HG03558 (cell line): ENCODE measurements at regions not wholly inside any gene's neighbourhood (a gene's known extent, or its start where the extent isn't known, plus 50 kb on each side); places are given as distances from the start of the nearest gene placed in this dataset.
"Not testable (repeated sequence)": the region's sequence is repeated elsewhere in the genome, so short reads cannot be mapped to it uniquely, and the experiment has no call there.

Experiments used
- ATAC-seq: cut with Tn5 transposase; IDR thresholded peaks from one replicate; pipeline ENCODE4 v1.9.1; 2021; ENCODE audit warnings: moderate number of reproducible peaks; ENCODE audit not compliant: unreplicated experiment; ENCODE audit errors: extremely low read depth

DNA sequence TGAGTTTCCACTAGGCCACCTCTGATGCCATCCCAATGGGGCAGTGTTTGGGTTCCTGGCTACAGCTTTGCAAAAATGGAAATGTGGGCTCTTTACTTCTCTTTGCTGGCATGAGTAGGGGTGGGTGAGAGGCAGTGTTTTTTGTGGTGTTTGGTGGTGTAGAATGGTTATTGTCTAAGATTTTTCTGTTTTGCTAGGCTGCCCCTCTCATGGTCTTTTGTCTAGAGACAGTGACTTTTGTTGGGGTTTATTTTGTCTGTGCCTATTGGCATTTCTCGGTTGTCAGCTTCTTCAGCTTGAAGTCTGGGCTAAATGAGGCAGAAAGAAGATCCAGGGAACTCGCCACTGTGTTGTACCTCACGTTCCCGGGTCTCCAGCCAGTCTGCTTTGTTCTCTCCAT, 112.1 kb downstream of the CENPF start:
- ATAC-seq, result no peak

DNA sequence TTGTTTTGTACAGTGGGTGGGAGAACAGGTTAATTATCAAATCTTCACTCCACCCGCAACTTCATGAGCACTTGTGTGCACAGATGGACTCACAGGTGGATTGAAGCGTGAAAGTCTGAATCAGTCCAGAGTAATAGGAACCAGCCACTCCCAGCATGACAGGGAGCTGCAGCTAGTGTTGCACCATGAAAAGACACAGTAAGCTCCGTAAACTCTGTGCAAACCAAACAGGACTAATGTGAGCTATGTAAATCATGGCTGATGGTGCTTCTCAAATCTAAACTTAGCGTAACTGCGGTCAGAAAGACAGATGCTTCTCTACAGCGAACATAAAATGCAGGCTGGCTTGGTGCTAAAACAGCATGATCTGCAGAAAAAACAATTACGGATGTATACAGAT, 114.4 kb downstream of the CENPF start:
- no peak for ATAC-seq

DNA sequence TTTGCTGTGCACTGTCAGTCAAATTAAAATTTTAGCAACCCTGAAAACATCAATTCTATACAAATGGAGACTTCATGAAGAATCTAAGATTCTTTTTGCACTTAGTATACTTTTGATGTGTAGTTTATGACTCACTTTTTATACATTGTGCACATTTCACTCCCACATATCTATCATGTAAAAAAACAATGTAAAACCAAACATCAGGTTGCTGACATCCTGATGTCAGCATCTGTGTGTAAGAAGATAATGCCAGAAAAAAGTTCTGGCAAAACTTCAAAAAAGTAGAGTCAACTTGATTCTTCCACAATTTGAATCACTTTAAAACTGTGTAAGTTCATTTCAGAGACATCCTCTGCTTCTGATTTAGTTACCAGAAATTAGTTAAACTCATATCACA, 115.7 kb downstream of the CENPF start:
- no peak for ATAC-seq

DNA sequence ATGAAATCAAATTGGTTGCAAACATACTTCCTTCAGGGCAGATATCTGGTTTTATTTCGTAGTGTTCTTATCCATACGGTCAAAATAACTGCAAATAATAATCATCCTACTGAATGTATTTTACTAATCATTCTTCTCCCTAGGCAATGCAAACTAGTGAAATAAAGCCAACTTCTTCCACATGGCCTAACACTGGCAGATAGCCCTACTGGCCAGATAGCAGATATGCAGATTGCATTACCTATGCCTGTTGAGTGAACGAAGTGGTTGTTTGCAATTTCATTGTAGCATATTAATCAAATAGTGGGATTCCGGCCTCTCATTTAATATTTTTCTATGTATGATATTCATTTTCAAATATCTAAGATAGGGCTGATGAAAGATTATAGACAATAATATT, 116.2 kb downstream of the CENPF start:
- ATAC-seq, result no peak

DNA sequence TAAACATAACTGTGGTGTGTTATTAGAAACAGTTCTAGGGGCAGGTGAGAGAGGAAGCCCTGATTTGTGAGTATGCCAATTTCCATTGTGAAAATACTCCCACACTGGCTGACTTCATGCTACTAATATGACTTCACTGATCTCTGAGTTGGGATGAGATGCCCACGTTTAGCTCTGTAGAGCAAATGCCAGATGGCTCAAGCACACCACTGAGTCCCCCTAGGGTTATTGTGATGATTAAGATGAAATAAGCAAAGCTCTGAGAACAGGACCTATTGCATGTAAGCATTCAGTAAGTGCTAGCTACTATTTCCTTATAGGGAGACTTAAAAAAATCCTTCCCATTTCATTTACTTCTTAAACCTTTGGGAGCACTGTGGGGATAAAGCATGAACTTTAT, 117.6 kb downstream of the CENPF start:
- no peak for ATAC-seq

DNA sequence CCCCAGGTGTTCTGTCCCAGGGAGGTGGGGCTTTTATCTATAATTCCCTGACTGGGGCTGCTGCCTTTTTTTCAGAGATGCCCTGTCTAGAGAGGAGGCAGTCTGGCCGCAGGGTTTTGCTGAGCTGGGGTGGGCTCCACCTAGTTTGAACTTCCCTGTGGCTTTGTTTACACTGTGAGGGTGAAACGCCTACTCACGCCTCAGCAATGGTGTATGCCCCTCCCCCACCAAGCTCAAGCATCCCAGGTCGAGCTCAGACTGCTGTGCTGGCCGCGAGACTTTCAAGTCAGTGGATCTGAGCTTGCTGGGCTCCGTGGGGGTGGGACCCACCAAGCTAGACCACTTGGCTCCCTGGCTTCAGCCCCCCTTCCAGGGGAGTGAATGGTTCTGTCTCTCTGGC, 124.3 kb downstream of the CENPF start:
- ATAC-seq, result no peak

DNA sequence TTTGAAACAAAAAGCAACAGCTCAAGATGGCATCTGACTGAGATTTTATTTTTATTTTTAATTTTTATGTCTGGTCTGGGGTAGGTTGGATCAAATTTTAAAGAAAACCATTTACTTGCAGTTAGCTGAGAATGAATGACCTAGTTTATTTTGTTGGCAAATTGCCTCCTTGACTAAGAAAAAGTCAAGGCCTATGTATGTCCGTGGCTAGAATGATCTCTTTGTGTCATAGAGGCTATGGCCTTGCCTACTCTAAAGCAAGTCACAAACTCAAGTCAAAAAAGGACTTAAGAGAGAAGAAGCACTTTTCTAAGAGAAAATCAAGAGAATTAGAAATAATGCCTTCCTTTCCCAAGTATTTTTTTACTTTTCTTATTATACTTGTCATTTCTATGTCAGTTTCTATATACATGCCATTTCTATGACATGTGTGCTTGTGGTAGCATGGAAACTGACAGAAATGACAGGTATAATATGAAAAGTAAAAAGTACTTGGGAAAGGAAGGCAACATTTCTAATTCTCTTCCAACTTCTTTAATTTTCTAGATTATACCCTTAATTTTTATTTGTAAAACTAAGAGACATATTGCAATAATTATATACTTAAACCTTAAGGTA, 136.7 kb downstream of the CENPF start:
- ATAC-seq, result no peak

DNA sequence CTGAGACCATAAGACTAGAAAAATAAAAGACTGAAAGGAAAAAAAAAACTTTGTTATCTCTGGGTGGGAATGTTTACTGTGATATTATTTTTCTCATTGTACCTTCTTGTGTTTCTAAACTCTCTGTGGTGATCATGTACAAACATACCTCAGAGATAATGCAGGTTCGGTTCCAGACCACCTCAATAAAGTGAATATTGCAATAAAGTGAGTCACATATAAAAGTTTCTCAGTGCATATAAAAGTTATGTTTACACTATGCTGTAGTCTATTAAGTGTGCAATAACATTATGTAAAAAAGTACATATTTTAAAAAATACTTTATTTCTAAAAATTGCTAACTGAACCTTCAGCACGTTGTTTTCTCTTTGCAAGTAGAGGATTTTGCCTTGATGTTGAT, 137.5 kb downstream of the CENPF start:
- ATAC-seq, result no peak

DNA sequence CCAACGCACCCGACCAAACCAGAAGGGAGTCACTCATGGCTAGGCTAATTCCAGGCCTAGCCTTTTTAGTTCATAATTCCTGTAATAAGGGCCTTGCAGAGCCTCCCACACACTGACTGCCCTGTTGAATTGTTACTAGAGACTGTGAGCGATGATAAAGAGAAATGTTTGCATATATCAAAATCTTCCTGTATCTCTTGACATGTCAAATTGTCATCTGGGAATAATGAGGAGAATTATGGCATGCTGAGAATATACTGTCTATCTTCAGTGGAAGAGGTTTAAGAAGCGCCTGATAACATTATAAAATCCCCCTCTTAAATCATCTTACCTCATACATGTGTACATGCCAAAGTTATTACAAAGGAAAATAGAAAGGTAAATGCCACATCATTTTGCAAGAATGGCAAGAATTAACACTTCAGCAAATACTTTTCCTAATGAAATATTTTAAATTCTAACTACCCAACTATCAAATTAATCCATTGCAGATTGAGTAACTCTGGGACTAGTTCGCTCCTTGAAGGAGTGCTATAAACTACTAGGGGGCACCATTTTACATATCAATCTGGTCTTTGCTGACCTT, 144.1 kb downstream of the CENPF start:
- ATAC-seq, result no peak

DNA sequence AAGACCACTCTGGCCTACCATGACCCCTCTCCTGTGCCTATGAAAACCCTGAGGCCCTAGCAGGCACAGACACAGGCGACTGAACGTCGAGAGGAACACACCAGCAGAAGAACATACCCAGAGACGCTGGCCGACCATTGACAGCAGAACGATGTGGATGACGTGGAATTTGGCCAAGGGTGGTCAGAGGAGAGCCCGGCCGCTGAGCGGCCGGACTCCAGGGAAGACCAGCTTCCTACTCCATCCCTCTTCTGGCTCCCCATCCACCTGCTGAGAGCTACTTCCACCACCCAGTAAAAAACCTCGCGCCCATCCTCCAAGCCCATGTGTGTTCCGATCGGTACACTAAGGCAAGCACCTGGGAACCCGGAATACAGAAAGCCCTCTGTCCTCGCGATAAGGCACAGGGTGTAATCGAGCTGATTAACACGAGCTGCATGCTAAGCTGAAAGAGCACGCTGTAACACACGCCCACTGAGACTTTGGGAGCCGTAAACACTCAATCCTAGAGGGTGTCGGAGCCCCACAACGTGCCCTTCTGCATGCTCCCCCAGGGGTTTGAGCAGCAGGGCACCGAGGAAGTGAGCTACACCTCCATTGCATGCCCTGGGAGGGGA, 150.3 kb downstream of the CENPF start:
- ATAC-seq, result no peak

DNA sequence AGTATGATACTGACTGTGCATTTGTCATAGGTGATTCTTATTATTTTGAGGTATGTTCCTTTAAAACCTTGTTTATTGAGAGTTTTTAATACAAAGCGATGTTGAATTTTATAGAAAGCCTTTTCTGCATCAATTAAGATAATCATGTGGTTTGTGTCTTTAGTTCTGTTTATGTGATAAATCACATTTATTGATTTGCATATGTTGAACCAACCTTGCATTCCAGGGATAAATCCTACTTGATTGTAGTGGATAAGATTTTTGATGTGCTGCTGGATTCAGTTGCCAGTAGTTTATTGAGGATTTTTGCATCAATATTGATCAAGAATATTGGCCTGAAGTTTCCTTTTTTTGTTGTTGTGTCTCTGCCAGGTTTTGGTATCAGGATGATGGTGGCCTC, 158.0 kb downstream of the CENPF start:
- ATAC-seq, result no peak

DNA sequence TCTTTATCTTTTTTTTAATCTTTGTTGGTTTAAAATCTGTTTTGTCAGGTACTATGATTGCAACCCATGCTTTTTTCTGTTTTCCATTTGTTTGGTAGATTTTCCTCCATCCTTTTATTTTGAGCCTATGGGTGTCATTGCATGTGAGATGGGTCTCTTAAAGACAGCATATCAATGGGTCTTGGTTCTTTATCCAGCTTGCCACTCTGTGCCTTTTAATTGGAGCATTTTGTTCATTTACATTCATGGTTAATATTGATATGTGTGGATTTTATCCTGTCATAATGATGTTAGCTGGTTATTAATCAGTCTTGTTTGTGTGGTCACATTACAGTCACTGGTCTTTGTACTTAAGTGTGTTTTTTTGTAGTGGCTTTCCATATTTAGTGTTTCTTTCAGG, 159.9 kb downstream of the CENPF start:
- ATAC-seq, result no peak

DNA sequence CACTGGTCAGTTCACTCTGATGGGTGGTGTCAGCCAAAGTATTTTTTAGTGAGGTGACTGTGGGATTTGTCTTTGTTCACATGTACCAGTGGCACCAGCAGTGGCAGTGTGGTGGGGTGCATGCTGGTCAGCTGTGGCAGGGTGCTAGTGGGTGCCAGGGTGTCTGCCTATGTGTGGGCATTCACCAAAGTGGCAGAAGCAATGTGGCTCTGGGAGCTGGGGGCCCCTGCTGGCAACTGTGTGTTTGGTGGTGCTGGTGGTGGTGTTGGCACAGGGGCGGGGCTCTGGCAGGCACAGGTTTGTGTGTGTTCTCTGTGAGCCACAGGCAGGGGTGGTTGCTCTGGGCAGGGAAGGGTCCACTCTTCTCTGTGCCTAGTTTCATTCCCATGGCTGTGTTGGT, 161.5 kb downstream of the CENPF start:
- no peak for ATAC-seq

DNA sequence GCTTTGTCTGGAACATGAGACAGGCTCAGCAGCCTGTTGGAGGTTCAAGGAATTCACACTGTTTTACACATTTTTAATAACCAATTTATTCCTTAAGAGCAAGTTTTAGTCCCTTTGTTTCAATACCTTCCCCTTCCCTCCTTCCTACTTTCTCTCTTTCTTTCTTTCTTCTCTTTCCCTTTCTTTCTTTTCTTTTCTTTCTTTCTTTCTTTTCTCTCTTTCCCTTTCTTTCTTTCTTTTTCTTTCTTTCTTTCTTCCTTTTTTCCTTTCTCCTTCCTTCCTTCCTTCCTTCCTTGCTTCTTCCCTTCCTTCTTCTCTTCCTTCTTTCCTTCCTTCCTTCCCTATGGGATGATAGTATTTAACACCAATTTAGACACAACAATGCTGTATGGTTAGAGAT, 164.2 kb downstream of the CENPF start:
- ATAC-seq, result no peak

DNA sequence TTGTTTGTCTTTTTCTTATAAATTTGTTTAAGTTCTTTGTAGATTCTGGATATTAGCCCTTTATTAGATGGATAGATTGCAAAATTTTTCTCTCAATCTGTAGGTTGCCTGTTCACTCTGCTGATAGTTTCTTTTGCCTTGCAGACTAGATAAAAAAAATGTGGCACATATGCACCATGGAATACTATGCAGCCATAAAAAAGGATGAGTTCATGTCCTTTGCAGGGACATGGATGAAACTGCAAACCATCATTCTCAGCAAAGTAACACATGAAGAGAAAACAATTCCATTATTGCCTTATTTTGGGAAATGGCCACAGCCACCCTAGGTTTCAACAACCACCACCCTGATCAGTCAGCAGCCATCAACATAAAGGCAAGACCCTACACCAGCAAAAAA, 166.7 kb downstream of the CENPF start:
- ATAC-seq, result not testable (repeated sequence)

DNA sequence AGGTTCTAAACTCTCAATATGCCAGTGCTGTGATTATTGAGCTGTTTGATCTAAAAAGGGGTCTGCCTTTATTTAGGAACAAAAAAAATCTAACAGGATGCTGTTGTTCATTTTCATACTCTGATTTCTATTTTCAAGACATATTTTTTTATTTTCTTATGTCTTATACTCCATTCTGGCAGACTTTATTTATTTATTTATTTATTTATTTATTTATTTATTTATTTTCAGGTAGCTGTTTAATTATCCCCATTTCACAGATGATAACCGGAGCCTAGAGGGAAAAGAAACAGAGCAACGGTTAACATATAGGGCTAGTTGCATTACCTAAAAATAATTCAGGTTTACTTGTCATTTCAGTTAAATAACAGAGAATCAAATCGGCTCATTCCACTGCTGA, 174.4 kb downstream of the CENPF start:
- no peak for ATAC-seq

DNA sequence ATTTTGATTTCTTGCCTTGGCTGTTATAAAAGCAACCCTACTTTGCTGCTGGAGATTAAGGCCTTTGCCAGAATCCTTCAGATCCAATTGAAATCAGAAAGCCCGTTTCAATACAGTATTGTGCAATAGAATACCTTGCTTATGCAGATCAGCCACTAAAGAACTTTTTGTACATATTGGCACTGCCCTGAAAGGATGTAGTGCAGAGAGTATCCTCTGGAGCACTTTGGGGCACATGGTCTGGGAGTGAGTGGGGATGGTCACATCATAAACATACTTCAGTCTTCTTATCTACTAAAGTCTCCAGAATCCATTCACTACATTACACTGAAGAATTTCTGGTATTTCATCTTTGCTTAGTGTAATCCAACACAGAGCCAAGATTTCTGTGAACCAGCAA, 189.0 kb downstream of the CENPF start:
- ATAC-seq, result no peak

DNA sequence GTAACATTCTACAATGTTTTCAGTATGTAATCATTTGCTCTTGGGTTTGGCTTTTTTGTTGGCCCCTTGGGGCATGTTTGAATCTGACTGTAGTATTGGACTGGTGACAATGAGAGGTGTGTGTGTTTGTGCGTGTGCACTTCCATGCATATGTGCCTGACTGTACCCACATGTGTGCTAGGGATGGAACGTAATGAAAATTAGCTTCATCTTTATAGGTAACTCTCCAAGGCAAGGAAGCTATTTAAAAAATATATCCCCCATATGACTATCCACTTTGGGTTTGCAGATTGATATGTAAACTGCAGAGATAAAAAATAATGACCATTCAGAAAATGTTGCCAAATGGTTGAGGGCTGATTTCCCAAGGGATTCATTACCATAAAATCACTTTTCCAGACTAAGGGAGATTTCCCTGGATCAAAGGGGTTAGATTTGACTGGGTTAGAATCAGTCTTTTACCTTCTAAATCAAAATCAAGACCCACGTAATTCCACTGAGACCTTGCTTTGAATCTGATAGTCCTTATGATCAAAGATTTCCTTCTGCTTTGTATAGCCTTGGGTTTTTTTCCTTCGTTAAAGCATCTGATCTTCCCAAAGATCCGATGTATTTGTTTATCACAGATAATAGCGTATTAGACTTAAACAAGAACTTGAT, 189.7 kb downstream of the CENPF start:
- no peak for ATAC-seq

DNA sequence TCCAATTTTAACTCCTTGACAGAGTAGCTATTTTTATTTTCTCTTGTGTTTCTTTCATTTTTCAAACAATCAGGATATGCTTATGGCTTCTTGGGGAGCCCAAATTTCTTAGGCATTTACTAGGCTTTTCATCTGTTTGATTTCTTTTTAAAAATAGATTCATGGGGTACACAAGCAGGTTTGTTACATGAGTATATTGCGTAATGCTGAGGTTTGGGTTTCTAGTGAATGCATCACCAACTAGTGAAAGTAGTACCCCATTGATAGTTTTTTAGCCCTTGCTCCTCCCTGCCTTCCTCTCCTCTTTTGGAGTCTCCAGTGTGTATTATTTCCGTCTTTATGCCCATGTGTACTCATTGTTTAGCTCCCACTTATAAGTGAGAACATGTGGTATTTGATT, 190.7 kb downstream of the CENPF start:
- no peak for ATAC-seq

DNA sequence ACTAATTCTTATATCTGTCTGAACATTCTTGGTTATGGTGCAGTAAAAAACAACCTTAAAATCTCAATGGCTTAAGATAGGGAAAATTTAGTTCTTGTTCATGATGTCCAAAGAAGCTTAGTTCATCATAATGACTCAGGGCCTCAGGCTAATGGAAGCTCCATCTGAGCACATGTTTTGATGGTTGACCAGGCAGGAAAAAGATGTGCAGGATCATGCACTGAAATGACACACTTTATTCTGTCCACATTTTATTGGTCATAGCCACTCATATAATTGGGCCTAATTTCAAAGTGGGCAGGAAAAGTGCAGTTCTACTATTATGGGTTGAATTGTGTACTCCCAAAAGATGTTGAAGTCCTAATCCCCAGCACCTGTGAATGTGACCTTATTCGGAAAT, 198.2 kb downstream of the CENPF start:
- ATAC-seq, result no peak

DNA sequence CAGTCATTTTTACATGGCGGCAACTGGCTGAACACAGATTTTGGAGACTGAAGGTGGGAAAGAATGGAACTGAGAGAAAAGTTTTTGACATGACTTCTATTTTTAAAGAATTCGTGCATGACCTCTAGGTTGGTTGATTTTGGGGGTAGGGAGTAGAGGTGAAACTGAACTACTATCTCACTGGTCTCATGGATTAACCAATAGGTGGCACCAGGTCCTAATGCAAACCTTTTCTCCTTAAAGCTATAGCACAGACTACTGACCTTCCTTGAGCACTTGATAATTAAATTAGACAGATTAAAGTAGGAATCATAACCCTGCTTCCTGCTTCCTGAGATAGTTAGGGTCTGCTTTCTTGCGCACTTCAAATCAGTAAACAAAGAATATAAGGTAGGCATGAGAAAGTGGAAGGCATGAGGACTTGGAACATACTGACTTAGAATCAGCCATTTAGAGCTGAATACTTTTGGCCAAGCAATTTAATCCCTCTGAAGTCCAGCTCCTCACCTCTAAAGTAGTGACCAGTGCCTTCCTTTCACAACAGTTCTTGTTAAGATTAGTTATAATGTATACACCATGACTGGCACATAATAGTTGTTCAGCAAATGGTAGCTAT, 206.0 kb downstream of the CENPF start:
- no peak for ATAC-seq
